GM23338 (cell line): ENCODE measurements at regions not wholly inside any gene's neighbourhood (a gene's known extent, or its start where the extent isn't known, plus 50 kb on each side); places are given as distances from the start of the nearest gene placed in this dataset.

Source experiments
- CTCF ChIP-seq, 2 experiments: fragments of 200-600 bp in 1 of 2; sonication (generic) in 1 of 2; conservative IDR thresholded peaks; 2 replicates each; pipeline versions ENCODE4 v1.5.1 to v1.6.1; 2016 to 2017; ENCODE audit warnings: antibody characterized with exemption in 2 of 2, low read depth in 2 of 2, mild to moderate bottlenecking in 2 of 2, moderate library complexity in 1 of 2
- ETS1 ChIP-seq: IDR thresholded peaks from 2 replicates; pipeline ENCODE4 v1.6.1; 2016; ENCODE audit warnings: antibody characterized with exemption
- EZH2 ChIP-seq: fragments of 200-600 bp; sonication (generic); IDR thresholded peaks from one replicate; pipeline ENCODE4 v1.8.0; 2017; ENCODE audit warnings: antibody characterized with exemption, mild to moderate bottlenecking, low read depth; ENCODE audit not compliant: unreplicated experiment
- EZH2phosphoT487 ChIP-seq: fragments of 200-600 bp; sonication (generic); IDR thresholded peaks from one replicate; pipeline ENCODE4 v1.8.1; 2018; ENCODE audit warnings: antibody characterized with exemption; ENCODE audit not compliant: unreplicated experiment
- NANOG ChIP-seq: IDR thresholded peaks from 2 replicates; pipeline ENCODE4 v1.6.1; 2016; ENCODE audit warnings: antibody characterized with exemption, borderline replicate concordance
- POLR2AphosphoS5 ChIP-seq: IDR thresholded peaks from 2 replicates; pipeline ENCODE4 v1.6.1; 2016; ENCODE audit warnings: antibody characterized with exemption, low read depth
- REST ChIP-seq: IDR thresholded peaks from one replicate; pipeline ENCODE4 v1.6.1; 2018; ENCODE audit warnings: antibody characterized with exemption; ENCODE audit not compliant: unreplicated experiment

- TF ChIP-seq CTCF (conservative IDR thresholded peaks at IDR 0.05; ENCODE audit: low read depth in 2 of 2) (no peak), REST (no peak), ETS1 (no peak), NANOG (no peak), EZH2 (no peak), POLR2AphosphoS5 (no peak), EZH2phosphoT487 (no peak)
Measured at GRCh38 chrX:45769761-45770582, 569.3 kb upstream of the DIPK2B start.
